GM18499 (cell line): ENCODE measurements at regions not wholly inside any gene's neighbourhood (a gene's known extent, or its start where the extent isn't known, plus 50 kb on each side); places are given as distances from the start of the nearest gene placed in this dataset.

ENCODE experiments used
- ATAC-seq: cut with Tn5 transposase; IDR thresholded peaks from one replicate; pipeline ENCODE4 v1.9.1; 2021; ENCODE audit warnings: moderate number of reproducible peaks; ENCODE audit not compliant: insufficient read depth, unreplicated experiment

DNA sequence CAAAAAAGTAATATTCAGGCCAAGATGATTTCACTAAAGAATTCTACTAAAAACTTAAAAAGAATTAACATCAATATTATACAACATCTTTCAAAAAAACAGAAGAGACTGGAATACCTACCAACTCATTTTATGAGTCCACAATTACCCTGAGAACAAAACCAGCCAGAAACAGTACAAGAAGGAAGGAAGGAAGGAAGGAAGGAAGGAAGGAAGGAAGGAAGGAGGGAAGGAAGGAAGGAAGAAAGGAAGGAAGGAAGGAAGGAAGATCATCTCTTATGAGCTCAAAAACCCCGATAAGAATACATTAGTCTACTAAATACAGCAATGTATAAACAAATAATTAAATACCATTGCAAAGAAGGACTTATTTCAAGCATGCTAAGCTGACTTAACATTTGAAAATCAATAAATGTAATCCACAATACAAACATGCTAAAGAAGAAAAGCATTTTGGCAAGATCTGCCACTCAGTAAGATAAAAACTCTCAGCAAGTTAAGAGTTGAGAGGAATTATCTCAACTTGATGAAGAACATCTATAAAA lies 149.9 kb upstream of the RGS18 start:
- ATAC-seq = no peak

DNA sequence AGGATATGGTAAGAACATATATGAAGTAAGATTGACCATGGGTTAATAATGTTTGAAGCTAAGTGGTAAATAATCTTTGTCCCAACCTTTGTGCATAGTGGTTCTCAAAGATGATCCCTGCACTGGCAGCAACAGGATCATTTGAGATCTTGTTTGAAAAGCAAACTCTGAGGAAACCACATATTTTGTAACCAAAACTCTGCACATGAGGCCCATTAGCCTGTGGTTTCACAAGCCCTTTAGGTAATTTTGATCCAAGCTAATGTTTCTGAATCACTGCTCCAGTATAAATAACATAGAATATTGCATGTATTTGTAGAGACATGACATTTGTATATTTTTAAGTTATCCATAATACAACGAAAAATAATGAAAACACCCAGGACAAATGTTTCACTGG lies 147.9 kb upstream of the RGS18 start:
- ATAC-seq = no peak

DNA sequence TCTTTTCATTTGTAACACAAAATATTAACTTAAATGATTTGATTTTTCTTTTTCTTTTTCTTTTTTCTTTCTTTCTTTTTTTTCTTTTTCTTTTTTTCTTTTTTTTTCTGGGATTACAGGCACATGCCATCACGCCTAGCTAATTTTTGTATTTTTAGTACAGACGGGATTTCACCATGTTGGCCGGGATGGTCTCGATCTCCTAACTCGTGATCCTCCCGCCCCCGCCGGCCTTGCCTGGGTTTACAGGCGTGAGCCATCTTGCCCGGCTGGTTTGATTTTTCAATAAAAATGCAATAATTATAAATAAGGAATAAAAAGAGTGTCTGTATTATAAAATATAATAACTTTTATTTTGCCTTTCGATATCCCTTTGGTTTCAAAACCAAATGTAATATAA lies 146.7 kb upstream of the RGS18 start:
- no peak for ATAC-seq

DNA sequence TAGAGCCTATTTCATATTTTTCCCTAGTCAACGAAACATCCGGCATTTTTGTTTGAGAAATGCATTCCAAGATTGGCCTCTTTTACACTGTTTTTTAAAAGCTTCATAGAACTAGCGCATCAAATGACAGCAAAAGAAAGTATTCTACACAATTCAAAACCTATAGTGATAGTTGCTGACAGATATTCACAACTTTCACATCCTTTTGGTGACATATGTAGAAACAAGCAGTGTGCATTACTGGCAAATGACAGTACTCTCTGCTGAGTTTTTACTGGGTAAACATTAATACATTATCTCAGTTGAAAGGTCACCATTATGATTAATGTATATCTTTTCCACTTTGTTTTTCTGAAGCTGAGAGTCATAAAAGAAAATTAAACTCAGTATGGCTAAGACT lies 135.4 kb upstream of the RGS18 start:
- ATAC-seq = no peak

DNA sequence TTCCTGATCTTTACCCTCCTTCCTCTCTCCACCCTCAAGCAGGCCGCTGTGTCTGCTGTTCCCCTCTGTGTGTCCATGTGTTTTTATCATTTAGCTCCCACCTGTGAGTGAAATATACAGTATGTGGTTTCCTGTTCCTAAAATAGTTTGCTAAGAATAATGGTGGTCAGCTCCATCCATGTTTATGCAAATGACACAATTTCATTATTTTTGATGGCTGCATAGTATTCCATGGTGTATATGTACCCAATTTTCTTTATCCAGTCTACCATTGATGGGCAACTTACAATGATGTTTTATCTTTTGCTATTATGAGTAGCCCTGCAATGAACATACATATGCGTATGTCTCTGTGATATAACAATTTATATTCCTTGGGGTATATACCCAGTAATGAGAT lies 133.4 kb upstream of the RGS18 start:
- no peak for ATAC-seq

DNA sequence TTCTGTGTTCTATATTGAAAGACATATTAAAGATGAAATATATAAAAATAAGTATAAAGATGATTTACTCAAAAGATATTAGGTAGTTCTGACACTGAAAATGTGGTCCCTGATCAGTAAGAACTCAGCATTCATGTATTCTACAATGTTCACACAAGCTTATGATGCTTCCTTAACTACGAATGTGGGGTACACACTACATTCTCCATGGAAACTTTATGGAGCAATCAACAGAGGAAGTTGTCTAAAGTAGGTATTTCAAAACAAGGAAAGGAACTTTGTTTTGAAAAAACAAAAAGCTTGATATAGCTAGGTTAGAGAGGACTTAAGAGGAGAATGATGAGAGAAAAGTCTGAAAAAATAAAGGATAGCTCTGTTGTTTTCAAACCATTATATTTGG lies 119.7 kb upstream of the RGS18 start:
- no peak for ATAC-seq

DNA sequence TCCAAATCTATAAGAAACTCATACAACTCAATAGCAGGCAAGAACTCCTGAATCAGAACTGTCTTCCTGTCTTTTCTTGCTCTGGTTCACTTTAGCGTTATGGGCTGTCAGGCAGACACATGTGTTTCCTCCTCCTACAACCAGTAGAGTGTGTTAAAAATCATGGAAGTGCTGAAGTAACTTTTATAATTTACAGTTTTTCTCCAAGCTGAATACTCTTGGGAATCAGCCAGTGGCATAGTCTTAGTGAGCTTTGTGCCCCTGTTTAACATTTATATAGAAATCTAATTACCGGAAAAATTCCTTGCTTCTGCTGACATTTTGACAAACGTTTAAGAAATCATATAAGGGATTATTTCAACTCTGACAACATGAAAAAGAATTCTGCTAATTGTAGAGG lies 113.1 kb upstream of the RGS18 start:
- no peak for ATAC-seq

DNA sequence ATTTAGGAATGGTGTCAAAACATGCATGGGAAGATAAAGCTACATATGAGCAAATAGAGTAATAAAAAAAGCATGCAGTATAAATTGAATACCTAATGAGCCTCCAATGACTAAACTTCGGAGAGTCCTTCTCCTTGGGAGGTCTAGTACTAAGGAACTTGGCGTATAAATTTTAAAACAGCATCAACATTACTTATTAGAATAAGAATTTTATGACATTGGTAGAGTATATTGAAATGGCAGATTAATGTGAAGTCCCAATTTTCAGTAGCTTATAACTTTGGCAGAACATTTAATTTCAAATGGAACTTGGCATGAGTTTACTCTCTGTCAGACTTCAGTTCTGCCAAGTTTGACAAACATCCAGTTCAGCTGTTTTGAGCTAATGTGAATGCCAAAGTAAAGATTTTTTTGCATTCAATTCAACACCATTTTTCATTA lies 104.7 kb upstream of the RGS18 start:
- no peak for ATAC-seq

DNA sequence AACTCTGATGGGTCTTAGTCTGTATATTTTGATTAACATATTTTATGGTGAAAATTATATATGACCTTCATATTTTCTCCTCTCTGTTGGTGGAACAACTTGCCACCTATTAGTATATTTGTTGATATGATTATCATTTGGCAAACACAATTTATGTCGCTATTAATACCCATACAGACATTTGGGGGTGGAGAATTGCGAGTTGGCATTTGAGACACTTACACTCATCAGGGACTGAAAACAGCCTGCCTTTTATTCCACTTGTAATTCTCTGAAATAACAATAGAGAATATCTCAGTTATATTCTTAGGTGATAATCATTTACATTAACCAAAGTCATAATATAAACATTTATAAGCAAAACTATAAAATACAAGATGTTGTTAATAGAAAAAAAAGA lies 100.5 kb upstream of the RGS18 start:
- no peak for ATAC-seq

DNA sequence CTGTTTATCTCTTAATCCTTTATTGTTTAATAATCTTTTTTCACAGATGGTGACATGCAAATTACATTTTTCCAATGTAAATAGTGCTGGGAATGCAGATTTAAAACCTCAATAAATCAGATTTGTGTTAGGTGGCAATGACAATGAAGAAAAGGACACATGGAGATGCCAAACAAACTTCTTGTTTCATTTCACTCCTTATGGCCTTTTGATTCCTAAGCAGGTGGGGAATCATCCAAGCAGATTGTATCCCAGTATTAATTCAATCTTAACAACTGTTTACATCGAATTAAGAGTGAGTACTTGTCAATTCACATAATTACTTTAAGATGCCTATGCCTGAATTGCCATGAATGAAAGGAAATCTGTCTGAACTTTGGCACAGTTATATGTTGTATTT lies 98.9 kb upstream of the RGS18 start:
- ATAC-seq = no peak

DNA sequence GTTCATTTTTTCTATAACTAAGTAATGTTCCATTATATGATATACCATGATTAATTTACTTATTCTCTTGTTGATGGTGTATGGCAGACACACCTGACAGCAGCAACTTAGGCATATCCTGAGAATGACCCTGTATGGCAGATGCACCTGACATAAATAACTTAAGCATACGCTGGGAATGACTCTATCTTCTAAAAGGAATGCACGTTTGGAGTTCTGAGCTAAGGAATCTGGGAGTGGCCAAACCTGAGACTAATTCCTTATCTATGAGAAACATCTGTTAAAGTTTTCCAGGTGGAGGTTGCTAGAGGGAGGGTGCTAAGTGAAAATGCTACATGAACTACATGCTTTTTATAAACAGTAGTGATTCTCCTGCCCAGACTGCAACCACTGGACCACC lies 96.7 kb upstream of the RGS18 start:
- ATAC-seq = no peak

DNA sequence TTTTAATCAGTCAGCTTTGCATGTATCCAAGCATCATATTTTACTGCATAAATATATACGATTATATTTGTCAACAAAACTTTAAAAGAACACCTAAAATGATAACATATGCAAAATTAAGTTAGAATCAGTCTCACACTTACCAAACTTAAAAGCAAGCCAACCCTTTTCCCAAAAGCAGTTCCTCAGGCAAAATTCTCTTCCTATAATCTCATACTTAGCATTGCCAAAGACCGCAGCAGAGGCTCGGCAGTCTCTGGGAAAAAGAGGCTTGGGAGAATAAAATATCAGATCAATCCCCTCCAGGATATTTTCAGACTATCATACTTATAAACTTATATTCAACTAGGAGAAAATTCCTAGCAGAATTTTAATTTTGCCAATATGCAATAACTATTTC lies 93.2 kb upstream of the RGS18 start:
- no peak for ATAC-seq

DNA sequence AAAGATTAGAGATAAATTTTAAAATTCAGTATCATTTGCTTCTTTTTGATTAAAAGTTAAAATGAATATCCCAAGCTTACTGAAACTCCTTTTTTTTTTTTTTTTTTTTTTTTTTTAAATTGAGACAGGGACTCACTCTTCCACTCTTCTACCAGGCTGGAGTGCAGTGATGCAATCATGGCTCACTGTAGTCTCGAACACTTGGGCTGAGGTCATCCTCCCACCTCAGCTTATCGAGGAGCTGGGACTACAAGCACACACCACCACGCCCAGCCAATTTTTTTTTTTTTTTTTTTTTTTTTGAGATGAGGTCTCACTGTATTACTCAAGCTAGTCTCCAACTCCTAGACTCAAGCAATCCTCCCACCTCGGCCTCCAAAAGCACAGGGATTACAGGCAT lies 92.1 kb upstream of the RGS18 start:
- no peak for ATAC-seq

DNA sequence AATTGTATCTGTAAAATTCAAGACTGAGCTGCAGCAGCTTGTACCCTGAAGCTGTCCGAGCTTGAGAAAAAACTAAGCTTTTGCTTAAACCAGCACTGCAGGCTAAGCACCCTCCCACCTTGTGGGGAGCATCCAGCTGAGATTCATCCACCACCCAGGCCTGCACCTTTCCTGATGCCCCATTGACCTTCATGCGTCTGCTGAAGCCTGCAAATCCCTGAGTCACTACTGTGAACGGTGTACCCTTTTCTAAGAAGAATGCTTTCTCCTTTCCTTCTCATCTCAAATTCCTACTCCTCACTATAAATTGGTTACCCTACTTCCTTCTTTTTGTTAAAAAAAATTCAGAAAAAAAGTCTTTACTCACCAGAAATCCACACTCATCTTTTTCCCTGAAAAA lies 90.9 kb upstream of the RGS18 start:
- ATAC-seq = no peak

DNA sequence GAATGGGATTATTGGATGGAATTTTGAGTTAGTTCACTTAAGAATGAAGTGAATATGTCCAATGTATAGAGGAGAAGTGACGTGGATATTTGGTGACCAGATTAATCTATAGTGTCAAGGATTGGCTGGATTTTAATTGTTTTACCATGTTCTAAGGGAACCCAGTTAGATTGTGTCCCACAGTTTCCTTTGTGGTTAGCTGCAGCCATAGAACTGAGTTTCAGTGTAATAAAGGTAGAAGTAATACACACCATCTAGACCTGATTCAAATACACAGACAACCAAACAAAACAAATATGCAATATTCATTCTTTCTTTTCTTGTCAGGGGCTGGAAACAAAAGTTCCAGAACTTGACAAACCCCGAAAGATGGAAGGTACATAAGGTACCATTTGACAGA lies 88.0 kb upstream of the RGS18 start:
- no peak for ATAC-seq

DNA sequence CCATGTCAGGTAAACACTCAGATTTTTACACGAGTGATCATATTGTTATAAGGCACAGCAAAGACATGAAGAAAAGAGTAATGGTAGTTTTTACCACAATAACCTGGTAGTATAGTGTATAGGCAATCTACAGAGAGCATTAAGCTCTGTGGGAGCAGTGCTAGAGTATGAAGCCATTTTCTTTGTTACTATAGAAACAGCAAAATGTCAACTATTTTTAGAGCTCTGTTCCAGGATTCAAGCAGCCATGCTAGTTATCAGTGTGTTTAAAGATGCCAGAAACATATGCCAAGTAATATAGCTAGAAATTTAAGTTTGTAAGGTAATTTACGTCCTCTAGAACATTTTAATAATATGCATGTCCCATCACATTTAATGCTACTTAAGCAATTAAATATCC lies 77.6 kb upstream of the RGS18 start:
- ATAC-seq = no peak

DNA sequence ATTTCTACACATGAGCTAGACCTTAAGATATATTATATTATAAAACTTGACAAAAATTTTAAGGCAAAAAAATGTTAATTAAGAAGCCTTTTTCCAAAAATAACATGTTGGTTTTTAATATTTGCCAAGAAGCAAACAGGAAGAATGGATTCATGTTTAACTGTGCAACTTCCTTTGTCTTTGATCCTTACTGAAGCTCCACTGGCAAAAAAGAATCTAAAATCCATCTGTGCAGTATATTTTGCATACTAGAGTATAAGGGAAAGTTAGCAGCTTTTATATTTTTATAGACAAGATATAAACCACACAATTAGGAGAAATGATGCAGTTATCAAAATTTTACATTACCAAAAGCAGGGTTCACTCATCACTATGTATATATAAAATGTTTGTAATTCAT lies 76.9 kb upstream of the RGS18 start:
- ATAC-seq = no peak

DNA sequence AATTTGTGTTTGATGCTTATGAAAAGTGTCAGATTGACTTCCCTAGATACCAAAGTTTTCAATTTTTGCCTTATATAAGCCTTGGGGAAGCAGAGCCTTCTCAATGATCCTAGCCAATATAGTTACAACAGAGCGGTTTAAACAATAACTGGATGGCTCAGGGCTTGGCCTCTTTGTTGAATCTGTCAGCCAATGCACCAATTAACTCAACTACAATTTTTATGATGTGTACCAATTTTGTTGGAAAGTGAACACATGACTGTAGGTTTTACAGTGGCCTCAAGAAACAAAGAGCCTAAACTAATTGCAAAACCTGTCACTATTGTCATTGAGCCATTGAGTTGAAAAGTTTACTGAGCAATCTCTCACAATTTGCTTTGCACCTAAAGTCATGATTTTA lies 71.6 kb upstream of the RGS18 start:
- ATAC-seq = no peak

DNA sequence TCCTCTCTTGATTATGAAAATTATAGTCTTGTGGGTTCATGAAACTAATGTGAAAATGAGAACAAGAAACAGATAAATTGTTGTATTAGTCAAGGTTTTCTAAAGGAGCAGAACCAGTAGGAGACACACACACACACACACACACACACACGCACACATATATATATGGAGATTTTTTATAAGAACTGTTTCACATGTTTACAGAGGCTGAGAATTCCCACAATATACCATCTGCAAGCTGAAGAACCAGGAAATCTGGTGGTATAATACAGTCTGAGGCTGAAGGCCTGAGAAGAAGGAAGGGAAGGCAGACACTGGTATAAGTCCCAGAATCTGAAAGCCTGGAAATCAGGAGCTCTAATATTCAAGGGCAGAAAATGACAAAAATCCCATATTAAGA lies 70.9 kb upstream of the RGS18 start:
- no peak for ATAC-seq

DNA sequence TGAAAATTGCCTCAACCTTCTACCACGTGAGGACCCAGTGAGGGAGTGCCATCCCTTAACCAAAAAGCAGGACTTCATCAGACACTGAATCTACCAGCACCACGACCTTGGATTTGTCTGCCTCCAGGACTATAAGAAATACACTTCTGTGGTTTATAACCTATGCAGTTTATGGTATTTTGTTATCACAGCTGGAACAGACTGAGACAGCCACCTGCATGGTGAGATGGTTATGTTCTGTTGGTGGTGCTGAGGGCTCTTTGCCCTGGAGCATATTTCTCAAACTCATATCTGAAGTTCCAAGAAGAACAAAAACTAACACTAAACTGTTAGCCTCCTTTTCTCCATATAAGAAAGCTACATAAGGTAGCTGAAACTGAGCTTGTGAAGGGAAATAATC lies 69.8 kb upstream of the RGS18 start:
- ATAC-seq = no peak

DNA sequence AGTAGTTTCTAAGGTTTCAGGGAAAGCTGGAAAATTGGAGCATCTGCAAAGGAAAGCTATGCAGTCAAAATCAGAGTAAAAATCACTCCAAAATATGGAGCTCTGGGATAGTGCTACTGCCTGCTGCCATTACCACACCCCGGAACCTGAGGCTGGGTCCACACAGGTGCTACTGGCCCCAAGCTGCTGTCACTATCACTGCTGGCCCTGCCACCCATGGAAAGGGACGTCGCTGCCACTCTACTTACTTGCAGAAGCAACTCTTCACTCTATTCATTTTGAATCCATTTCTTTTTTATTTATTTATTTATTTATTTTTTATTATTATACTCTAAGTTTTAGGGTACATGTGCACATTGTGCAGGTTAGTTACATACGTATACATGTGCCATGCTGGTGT lies 60.3 kb upstream of the RGS18 start:
- ATAC-seq = no peak

DNA sequence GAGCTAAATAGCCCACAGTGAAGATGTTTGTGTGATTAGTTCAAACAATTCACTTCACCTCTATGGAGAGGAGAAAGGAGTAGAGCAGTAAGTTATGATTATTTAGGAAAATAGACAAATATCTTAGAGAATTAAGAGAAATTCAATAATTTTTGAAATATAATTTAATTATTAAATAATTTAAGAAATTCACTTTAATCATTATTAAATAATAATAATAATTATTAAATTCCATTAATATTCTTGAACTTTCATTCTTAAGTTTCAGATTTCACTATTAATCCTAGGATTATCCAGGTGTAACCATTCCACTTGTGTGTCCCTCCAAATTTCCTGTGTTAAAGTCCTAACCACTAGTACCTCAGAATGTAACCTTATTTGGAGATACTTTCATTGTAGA lies 58.9 kb upstream of the RGS18 start:
- no peak for ATAC-seq
